Duodenal mucosa (tissue), 2 donors: ENCODE measurements at regions not wholly inside any gene's neighbourhood (a gene's known extent, or its start where the extent isn't known, plus 50 kb on each side); places are given as distances from the start of the nearest gene placed in this dataset.
"Not testable (repeated sequence)": the region's sequence is repeated elsewhere in the genome, so short reads cannot be mapped to it uniquely, and the experiment has no call there.

Source experiments
- H3K27ac ChIP-seq: one replicate; pipeline ENCODE4 v1.7.0; 2013; ENCODE audit warnings: low read depth, low read length
- H3K27me3 ChIP-seq, 2 donors: one replicate each; pipeline ENCODE4 v1.7.0; 2013; ENCODE audit warnings: low read length in 2 of 2, control low read depth in 1 of 2; ENCODE audit not compliant: insufficient read depth in 2 of 2, control insufficient read depth in 1 of 2
- H3K36me3 ChIP-seq, 2 donors: one replicate each; pipeline ENCODE4 v1.7.0; 2013; ENCODE audit warnings: low read length in 2 of 2, control low read depth in 1 of 2; ENCODE audit not compliant: insufficient read depth in 2 of 2, control insufficient read depth in 1 of 2
- H3K4me1 ChIP-seq, 2 donors: one replicate each; pipeline ENCODE4 v1.7.0; 2013; ENCODE audit warnings: low read length in 2 of 2, control low read depth in 1 of 2; ENCODE audit not compliant: insufficient read depth in 2 of 2, control insufficient read depth in 1 of 2
- H3K4me3 ChIP-seq, 2 donors: one replicate each; pipeline ENCODE4 v1.7.0; 2013; ENCODE audit warnings: low read length in 2 of 2, low read depth in 1 of 2
- H3K9ac ChIP-seq, 2 donors: one replicate each; pipeline ENCODE4 v1.7.0; 2013; ENCODE audit warnings: low read length in 2 of 2, low read depth in 1 of 2
- H3K9me3 ChIP-seq, 2 donors: one replicate each; pipeline ENCODE4 v1.7.0; 2013; ENCODE audit warnings: low read length in 2 of 2, control low read depth in 1 of 2; ENCODE audit not compliant: control insufficient read depth in 1 of 2

GRCh38 chr17:70938336-70938735 lies 769.0 kb downstream of the KCNJ2 start:
- Histone ChIP-seq H3K9ac (no peak overlapping the region), H3K27me3 (no peaks in the 10 kb centered on the region), H3K36me3 (no peaks in the 10 kb centered on the region), H3K9me3 (no peaks in the 10 kb centered on the region), H3K27ac (no peak overlapping the region), H3K4me1 (no peaks in the 10 kb centered on the region), H3K4me3 (no peak overlapping the region)

- no peak overlapping the region for H3K9ac ChIP-seq
- H3K27me3 ChIP-seq, result no peaks in the 10 kb centered on the region
Observed at GRCh38 chr17:70945386-70945785, 776.1 kb downstream of the KCNJ2 start.

GRCh38 chr17:70947215-70947614 lies 777.9 kb downstream of the KCNJ2 start:
- no peak overlapping the region for H3K4me3 ChIP-seq
- H3K27ac ChIP-seq, result no peak overlapping the region
- no peaks in the 10 kb centered on the region for H3K36me3 ChIP-seq
- H3K27me3 ChIP-seq, result no peaks in the 10 kb centered on the region
- H3K9ac ChIP-seq, result no peak overlapping the region
- no peaks in the 10 kb centered on the region for H3K4me1 ChIP-seq
- H3K9me3 ChIP-seq, result no peaks in the 10 kb centered on the region

More at GRCh38 chr17:70945386-70945785, 776.1 kb downstream of the KCNJ2 start:
- H3K27ac ChIP-seq, result no peak overlapping the region
- H3K36me3 ChIP-seq, result no peaks in the 10 kb centered on the region
- H3K4me1 ChIP-seq, result no peaks in the 10 kb centered on the region
- no peak overlapping the region for H3K4me3 ChIP-seq
- no peaks in the 10 kb centered on the region for H3K9me3 ChIP-seq

- Histone ChIP-seq H3K4me1 (no peaks in the 10 kb centered on the region), H3K27ac (no peak overlapping the region), H3K9me3 (no peaks in the 10 kb centered on the region), H3K36me3 (no peaks in the 10 kb centered on the region), H3K27me3 (no peaks in the 10 kb centered on the region), H3K9ac (no peak overlapping the region), H3K4me3 (no peak overlapping the region)
Observed at GRCh38 chr17:70947636-70948565, 778.6 kb downstream of the KCNJ2 start.

- not testable (repeated sequence) for H3K27ac ChIP-seq, H3K27me3 ChIP-seq, H3K9me3 ChIP-seq, H3K4me1 ChIP-seq, H3K4me3 ChIP-seq, H3K9ac ChIP-seq, H3K36me3 ChIP-seq
Observed at GRCh38 chr17:70953140-70953539, 783.8 kb downstream of the KCNJ2 start.

GRCh38 chr17:70955441-70955840 lies 786.1 kb downstream of the KCNJ2 start:
- no peaks in the 10 kb centered on the region for H3K27me3 ChIP-seq
- H3K9ac ChIP-seq, result no peak overlapping the region
- no peak overlapping the region for H3K4me3 ChIP-seq
- H3K36me3 ChIP-seq, result no peaks in the 10 kb centered on the region
- H3K9me3 ChIP-seq, result no peaks in the 10 kb centered on the region
- H3K27ac ChIP-seq, result no peak overlapping the region
- no peaks in the 10 kb centered on the region for H3K4me1 ChIP-seq

- H3K9ac ChIP-seq, result no peak overlapping the region
- no peaks in the 10 kb centered on the region for H3K27me3 ChIP-seq
- H3K4me3 ChIP-seq, result no peak overlapping the region
- H3K36me3 ChIP-seq, result no peaks in the 10 kb centered on the region
- H3K4me1 ChIP-seq, result no peaks in the 10 kb centered on the region
- H3K27ac ChIP-seq, result no peak overlapping the region
- H3K9me3 ChIP-seq, result no peaks in the 10 kb centered on the region
Observed at GRCh38 chr17:70956726-70957125, 787.4 kb downstream of the KCNJ2 start.

GRCh38 chr17:70961341-70961740 lies 792.0 kb downstream of the KCNJ2 start:
- H3K4me3 ChIP-seq, result no peak overlapping the region
- H3K9me3 ChIP-seq, result peaks cover under 1 to 4% of the 10 kb centered on the region in 2 donors
- H3K36me3 ChIP-seq, result no peaks in the 10 kb centered on the region
- no peaks in the 10 kb centered on the region for H3K4me1 ChIP-seq
- H3K27me3 ChIP-seq, result no peaks in the 10 kb centered on the region
- H3K9ac ChIP-seq, result no peak overlapping the region
- H3K27ac ChIP-seq, result no peak overlapping the region

- H3K27ac ChIP-seq, result no peak overlapping the region
- no peak overlapping the region for H3K9ac ChIP-seq
- H3K36me3 ChIP-seq, result no peaks in the 10 kb centered on the region
- no peaks in the 10 kb centered on the region for H3K27me3 ChIP-seq
- H3K9me3 ChIP-seq, result peaks cover 4 to 6% of the 10 kb centered on the region in 2 donors
- H3K4me3 ChIP-seq, result no peak overlapping the region
- no peaks in the 10 kb centered on the region for H3K4me1 ChIP-seq
Observed at GRCh38 chr17:70968302-70968701, 799.0 kb downstream of the KCNJ2 start.

- Histone ChIP-seq H3K27ac (no peak overlapping the region), H3K4me3 (no peak overlapping the region), H3K9me3 (peaks cover 4 to 6% of the 10 kb centered on the region in 2 donors), H3K9ac (no peak overlapping the region), H3K27me3 (no peaks in the 10 kb centered on the region), H3K4me1 (no peaks in the 10 kb centered on the region), H3K36me3 (no peaks in the 10 kb centered on the region)
Observed at GRCh38 chr17:70969521-70970034, 800.2 kb downstream of the KCNJ2 start.
